Cardiac fibroblast (primary cell): ENCODE measurements at regions not wholly inside any gene's neighbourhood (a gene's known extent, or its start where the extent isn't known, plus 50 kb on each side); places are given as distances from the start of the nearest gene placed in this dataset.
"Not testable (repeated sequence)": the region's sequence is repeated elsewhere in the genome, so short reads cannot be mapped to it uniquely, and the experiment has no call there.

Experiments used
- DNase-seq, 2 donors: peaks; one replicate each; pipeline versions ENCODE4 v3.0.0 to v3.0.0-alpha.2; 2010; ENCODE audit warnings: low read depth in 2 of 2
- H3K4me3 ChIP-seq, 2 donors: replicated peaks in 1 of 2; 1 replicate in 1 of 2; 2 replicates in 1 of 2; pipeline ENCODE4 v1.5.1; 2011; ENCODE audit warnings: low read depth in 2 of 2, low read length in 2 of 2, mild to moderate bottlenecking in 2 of 2, moderate library complexity in 1 of 2
- CTCF ChIP-seq: IDR thresholded peaks from one replicate; pipeline ENCODE4 v1.5.1; 2011; ENCODE audit warnings: low read depth, mild to moderate bottlenecking, low read length, inconsistent platforms

GRCh38 chr18:70397259-70397925, 108.5 kb downstream of the SOCS6 start:
- DNase-seq: peak in 1 of 2 donors; percentile 35
- H3K4me3 ChIP-seq: no peak overlapping the region
- TF ChIP-seq CTCF: no peak

- not testable (repeated sequence) for DNase-seq, H3K4me3 ChIP-seq
Measured at GRCh38 chr18:70395771-70396170, 106.9 kb downstream of the SOCS6 start.

GRCh38 chr18:70394672-70395071, 105.8 kb downstream of the SOCS6 start:
- TF ChIP-seq CTCF: no peak
- H3K4me3 ChIP-seq: no peak overlapping the region

GRCh38 chr18:70390371-70391090, 101.7 kb downstream of the SOCS6 start:
- peak in 1 of 2 donors; percentile 37 for DNase-seq
- H3K4me3 ChIP-seq: no peak overlapping the region
- no peak for TF ChIP-seq CTCF

More at GRCh38 chr18:70394672-70395071, 105.8 kb downstream of the SOCS6 start:
- no peak for DNase-seq

- not testable (repeated sequence) for H3K4me3 ChIP-seq, DNase-seq
Measured at GRCh38 chr18:70389036-70389435, 100.2 kb downstream of the SOCS6 start.

GRCh38 chr18:70387027-70387426, 98.2 kb downstream of the SOCS6 start:
- no peak overlapping the region for H3K4me3 ChIP-seq
- no peak for TF ChIP-seq CTCF
- DNase-seq: no peak

GRCh38 chr18:70386582-70386981, 97.7 kb downstream of the SOCS6 start:
- H3K4me3 ChIP-seq: no peak overlapping the region
- TF ChIP-seq CTCF: no peak
- no peak for DNase-seq

- no peak for TF ChIP-seq CTCF
Measured at GRCh38 chr18:70385474-70385873, 96.6 kb downstream of the SOCS6 start.

More at GRCh38 chr18:70385474-70385873, 96.6 kb downstream of the SOCS6 start:
- no peak overlapping the region for H3K4me3 ChIP-seq
- peak in 1 of 2 donors; percentile 57 for DNase-seq
